C4-2B (cell line): ENCODE measurements at regions not wholly inside any gene's neighbourhood (a gene's known extent, or its start where the extent isn't known, plus 50 kb on each side); places are given as distances from the start of the nearest gene placed in this dataset.

Experiments
- ZFX ChIP-seq: fragments of 450-650 bp; IDR thresholded peaks from 2 replicates; pipeline ENCODE4 v1.6.1; 2017
- TF ChIP-seq, protein P1 (sequence below): fragments of 450-650 bp; conservative IDR thresholded peaks from 2 replicates; pipeline ENCODE4 v1.5.1; 2017; ENCODE audit warnings: mild to moderate bottlenecking

- TF ChIP-seq, protein P1, sequence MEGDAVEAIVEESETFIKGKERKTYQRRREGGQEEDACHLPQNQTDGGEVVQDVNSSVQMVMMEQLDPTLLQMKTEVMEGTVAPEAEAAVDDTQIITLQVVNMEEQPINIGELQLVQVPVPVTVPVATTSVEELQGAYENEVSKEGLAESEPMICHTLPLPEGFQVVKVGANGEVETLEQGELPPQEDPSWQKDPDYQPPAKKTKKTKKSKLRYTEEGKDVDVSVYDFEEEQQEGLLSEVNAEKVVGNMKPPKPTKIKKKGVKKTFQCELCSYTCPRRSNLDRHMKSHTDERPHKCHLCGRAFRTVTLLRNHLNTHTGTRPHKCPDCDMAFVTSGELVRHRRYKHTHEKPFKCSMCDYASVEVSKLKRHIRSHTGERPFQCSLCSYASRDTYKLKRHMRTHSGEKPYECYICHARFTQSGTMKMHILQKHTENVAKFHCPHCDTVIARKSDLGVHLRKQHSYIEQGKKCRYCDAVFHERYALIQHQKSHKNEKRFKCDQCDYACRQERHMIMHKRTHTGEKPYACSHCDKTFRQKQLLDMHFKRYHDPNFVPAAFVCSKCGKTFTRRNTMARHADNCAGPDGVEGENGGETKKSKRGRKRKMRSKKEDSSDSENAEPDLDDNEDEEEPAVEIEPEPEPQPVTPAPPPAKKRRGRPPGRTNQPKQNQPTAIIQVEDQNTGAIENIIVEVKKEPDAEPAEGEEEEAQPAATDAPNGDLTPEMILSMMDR, result no peak
- TF ChIP-seq ZFX, result no peak
Observed at GRCh38 chr6:156199182-156199581, 578.0 kb upstream of the ARID1B start.
